ENCODE measurements at regions not wholly inside any gene's neighbourhood (a gene's known extent, or its start where the extent isn't known, plus 50 kb on each side); places are given as distances from the start of the nearest gene placed in this dataset.

- TF ChIP-seq POLR2A (IDR thresholded peaks at IDR 0.05) (no peak), CTCF (IDR thresholded peaks at IDR 0.05) (no peak)
Observed at GRCh38 chr14:81953419-81953818, 419.8 kb upstream of the SEL1L start.
